Peyer's patch (tissue), 4 donors: ENCODE measurements at regions not wholly inside any gene's neighbourhood (a gene's known extent, or its start where the extent isn't known, plus 50 kb on each side); places are given as distances from the start of the nearest gene placed in this dataset.

ENCODE experiments used
- DNase-seq, 3 donors: peaks; one replicate each; pipeline ENCODE4 v3.0.0-alpha.2; 2017 to 2019
- H3K27ac ChIP-seq, 4 donors: fragments of 200-600 bp; sonication (generic); one replicate each; pipeline ENCODE4 v1.5.1; 2016 to 2019
- H3K27me3 ChIP-seq, 2 donors: fragments of 200-600 bp; sonication (generic); one replicate each; pipeline ENCODE4 v1.5.1; 2019
- H3K36me3 ChIP-seq, 3 donors: fragments of 200-600 bp; sonication (generic); one replicate each; pipeline ENCODE4 v1.5.1; 2016 to 2019
- H3K4me1 ChIP-seq, 4 donors: fragments of 200-600 bp; sonication (generic); one replicate each; pipeline ENCODE4 v1.5.1; 2016 to 2019
- H3K4me3 ChIP-seq, 4 donors: fragments of 200-600 bp; sonication (generic); 1 replicate in 3 of 4; 2 replicates in 1 of 4; pipeline ENCODE4 v1.5.1; 2016 to 2019; ENCODE audit warnings: mild to moderate bottlenecking in 1 of 4
- H3K9me3 ChIP-seq, 4 donors: fragments of 200-600 bp; sonication (generic); one replicate each; pipeline ENCODE4 v1.5.1; 2016 to 2019; ENCODE audit warnings: mild to moderate bottlenecking in 1 of 4
- POLR2A ChIP-seq, 2 donors: fragments of 450-650 bp; IDR thresholded peaks; one replicate each; pipeline ENCODE4 v1.5.1; 2017; ENCODE audit warnings: antibody characterized with exemption in 2 of 2, mild to moderate bottlenecking in 2 of 2, moderate library complexity in 2 of 2
- TF ChIP-seq, protein P1 (sequence below), 6 experiments: fragments of 450-650 bp in 4 of 6; fragments of 200-600 bp in 2 of 6; sonication (generic) in 1 of 6; IDR thresholded peaks; one replicate each; pipeline ENCODE4 v1.5.1; 2017 to 2019; ENCODE audit warnings: antibody characterized with exemption in 6 of 6, mild to moderate bottlenecking in 3 of 6, moderate library complexity in 1 of 6

DNA sequence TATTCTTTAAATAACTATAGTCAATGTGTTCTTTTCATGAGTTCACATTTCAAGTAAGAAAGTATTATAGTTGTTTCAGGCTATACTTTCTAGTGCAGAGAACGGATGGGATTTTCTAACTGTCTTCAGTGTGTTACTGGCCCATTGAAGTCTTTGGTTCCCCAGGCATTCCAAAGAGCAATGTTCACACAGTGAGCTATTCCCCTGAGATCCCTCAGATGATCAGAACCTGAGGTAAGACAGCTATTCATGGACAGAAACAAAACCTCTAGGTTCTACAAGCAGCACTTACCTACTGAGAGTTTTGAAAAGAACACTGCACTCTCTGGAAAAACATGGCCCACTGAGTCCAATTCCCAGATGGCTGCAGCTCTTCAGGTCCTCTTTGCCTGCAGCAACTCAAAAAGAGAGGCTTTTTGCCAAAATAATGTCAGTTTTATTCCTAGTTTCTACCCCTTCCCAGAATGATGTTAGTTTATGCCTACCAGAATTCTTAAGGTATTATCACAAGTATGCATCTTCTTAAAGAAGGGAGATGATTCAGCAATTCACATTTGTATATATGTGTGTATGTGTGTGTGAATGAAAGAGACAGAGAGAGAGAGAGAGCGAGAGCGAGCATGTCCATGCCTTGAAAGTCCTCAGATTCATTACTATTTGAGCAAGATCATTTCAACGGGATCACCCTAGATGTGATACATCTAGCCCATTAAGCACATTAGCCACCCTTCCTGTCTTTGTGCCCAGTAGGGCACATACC lies 146.1 kb downstream of the PDHA2 start:
- no peak for TF ChIP-seq POLR2A (IDR thresholded peaks at IDR 0.05)
- TF ChIP-seq, protein P1, sequence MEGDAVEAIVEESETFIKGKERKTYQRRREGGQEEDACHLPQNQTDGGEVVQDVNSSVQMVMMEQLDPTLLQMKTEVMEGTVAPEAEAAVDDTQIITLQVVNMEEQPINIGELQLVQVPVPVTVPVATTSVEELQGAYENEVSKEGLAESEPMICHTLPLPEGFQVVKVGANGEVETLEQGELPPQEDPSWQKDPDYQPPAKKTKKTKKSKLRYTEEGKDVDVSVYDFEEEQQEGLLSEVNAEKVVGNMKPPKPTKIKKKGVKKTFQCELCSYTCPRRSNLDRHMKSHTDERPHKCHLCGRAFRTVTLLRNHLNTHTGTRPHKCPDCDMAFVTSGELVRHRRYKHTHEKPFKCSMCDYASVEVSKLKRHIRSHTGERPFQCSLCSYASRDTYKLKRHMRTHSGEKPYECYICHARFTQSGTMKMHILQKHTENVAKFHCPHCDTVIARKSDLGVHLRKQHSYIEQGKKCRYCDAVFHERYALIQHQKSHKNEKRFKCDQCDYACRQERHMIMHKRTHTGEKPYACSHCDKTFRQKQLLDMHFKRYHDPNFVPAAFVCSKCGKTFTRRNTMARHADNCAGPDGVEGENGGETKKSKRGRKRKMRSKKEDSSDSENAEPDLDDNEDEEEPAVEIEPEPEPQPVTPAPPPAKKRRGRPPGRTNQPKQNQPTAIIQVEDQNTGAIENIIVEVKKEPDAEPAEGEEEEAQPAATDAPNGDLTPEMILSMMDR (IDR thresholded peaks at IDR 0.05): no peak
- no peaks in the 10 kb centered on the region for H3K9me3 ChIP-seq
- no peak overlapping the region for H3K4me3 ChIP-seq
- H3K36me3 ChIP-seq: no peaks in the 10 kb centered on the region
- H3K4me1 ChIP-seq: no peaks in the 10 kb centered on the region
- H3K27me3 ChIP-seq: no peaks in the 10 kb centered on the region
- DNase-seq: no peak
- H3K27ac ChIP-seq: no peak overlapping the region

DNA sequence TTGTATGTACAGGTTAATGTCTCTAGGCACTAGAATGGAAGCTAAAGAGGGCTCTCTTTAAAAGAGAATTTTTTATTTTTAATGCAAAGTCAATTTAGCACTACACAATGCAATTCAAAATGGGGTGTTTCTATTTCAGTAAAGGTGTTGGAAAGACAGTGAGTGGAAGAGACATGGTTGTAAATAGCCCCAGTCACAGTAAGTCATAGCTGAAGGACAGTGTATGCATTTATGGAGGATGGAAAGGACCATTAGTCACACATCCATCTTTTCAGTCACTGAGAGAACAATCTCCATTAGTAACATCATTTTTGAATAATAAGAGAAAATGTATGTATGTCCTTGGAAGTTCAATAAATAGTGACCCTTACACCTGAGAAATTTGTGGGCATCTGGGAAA lies 148.0 kb downstream of the PDHA2 start:
- H3K27me3 ChIP-seq: no peaks in the 10 kb centered on the region
- no peaks in the 10 kb centered on the region for H3K4me1 ChIP-seq
- H3K36me3 ChIP-seq: no peaks in the 10 kb centered on the region
- TF ChIP-seq, protein P1 (IDR thresholded peaks at IDR 0.05): no peak
- no peak for TF ChIP-seq POLR2A (IDR thresholded peaks at IDR 0.05)
- H3K9me3 ChIP-seq: no peaks in the 10 kb centered on the region
- no peak overlapping the region for H3K27ac ChIP-seq
- H3K4me3 ChIP-seq: no peak overlapping the region
- no peak for DNase-seq

DNA sequence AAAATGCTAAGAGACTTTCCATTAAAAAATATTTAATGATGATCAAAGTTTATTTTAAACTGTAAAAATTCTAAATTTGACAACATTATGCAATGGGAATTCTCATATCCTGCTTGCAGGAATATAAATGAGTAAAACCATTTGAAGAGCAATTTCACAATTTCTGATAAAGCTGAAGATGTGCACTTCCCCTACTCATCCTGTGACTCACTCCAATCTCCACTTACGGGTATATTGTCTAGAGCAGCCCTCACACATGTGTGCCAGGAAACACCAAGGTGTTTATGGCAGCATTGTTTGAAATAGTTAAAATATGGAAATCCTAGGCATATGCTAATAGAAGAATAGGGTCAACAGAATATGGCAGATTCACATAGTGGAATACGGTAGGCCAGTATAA lies 158.4 kb downstream of the PDHA2 start:
- Histone ChIP-seq H3K27ac (no peak overlapping the region), H3K4me3 (no peak overlapping the region), H3K36me3 (no peaks in the 10 kb centered on the region), H3K27me3 (no peaks in the 10 kb centered on the region), H3K4me1 (no peaks in the 10 kb centered on the region), H3K9me3 (no peaks in the 10 kb centered on the region)
- no peak for TF ChIP-seq POLR2A (IDR thresholded peaks at IDR 0.05)
- TF ChIP-seq, protein P1 (IDR thresholded peaks at IDR 0.05): no peak
- DNase-seq: no peak

DNA sequence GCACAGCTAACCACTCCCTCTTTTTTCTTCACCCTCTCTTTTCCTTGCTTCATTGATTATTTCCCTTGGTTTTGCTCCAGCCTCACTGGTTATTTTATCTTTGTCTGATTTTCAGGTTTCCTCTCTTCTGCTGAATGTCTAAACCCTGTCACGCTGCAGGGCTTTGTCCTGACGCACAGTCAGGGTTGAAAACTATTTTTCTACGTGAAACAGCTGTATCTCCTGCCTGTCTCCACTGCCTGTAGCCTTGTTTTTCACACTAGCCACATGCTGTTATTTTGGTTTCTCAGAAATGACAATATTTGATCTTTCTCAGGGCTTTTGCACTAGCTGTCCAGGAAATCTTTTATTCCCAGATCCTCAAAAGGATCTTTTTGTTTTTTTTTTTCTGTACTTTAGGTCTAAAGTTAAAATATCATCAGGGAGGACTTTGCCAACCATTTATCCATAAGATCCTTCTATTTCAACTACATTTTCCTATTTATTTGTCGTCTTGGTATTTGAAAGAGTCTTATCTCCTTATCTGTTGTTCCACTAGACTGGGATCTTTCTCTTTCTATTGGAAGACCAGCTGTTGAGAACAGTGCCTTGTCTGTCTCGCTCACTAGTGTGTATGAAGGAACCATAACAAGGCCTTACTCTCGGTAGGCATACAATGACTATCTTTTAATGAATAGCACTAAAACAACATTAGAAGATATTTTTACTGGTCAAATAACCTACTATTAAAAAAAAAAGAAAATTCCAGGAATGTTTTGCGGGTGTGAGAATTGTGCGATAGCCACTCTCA lies 164.3 kb downstream of the PDHA2 start:
- Histone ChIP-seq H3K9me3 (no peaks in the 10 kb centered on the region), H3K4me3 (no peak overlapping the region), H3K27ac (no peak overlapping the region), H3K27me3 (no peaks in the 10 kb centered on the region), H3K36me3 (no peaks in the 10 kb centered on the region), H3K4me1 (no peaks in the 10 kb centered on the region)
- TF ChIP-seq POLR2A (IDR thresholded peaks at IDR 0.05): no peak
- TF ChIP-seq, protein P1 (IDR thresholded peaks at IDR 0.05): no peak
- DNase-seq: no peak

DNA sequence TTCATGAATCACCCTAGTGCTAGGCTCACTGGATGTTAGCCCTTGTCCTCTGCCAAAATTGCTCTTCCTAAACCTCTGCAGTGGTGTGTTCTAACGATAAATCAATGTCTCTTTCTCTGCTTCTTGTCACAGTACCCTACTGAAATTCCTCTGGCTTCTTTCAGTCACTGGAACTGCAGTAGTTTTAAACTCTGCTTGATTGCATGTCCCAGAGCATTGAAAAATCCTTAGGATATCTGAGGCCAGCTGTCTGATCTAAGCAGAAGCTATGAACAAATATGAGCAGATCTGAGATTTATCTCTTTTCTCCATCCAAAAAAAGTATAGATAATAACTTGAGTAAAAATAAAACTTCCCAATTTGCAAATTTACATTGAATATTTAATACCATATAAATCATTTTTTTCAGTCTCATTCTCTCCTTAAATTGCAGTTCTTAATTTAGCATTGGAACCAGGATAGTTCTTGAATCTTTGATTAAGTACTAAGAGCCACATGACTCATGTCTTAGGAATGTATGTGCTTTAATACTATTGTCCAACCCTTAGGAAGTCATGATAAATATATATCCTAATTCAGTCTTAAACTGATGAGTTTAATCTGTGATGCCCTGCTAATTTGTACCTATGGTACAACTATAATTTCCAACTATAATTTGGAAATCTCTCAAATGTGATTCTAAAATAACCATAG lies 169.7 kb downstream of the PDHA2 start:
- Histone ChIP-seq H3K9me3 (no peaks in the 10 kb centered on the region), H3K4me1 (no peaks in the 10 kb centered on the region), H3K4me3 (no peak overlapping the region), H3K27me3 (no peaks in the 10 kb centered on the region), H3K36me3 (no peaks in the 10 kb centered on the region), H3K27ac (no peak overlapping the region)
- DNase-seq: no peak
- no peak for TF ChIP-seq POLR2A (IDR thresholded peaks at IDR 0.05)
- TF ChIP-seq, protein P1 (IDR thresholded peaks at IDR 0.05): no peak
